ENCODE measurements at regions not wholly inside any gene's neighbourhood (a gene's known extent, or its start where the extent isn't known, plus 50 kb on each side); places are given as distances from the start of the nearest gene placed in this dataset.

GRCh38 chr4:126593626-126594025 is 1039.1 kb upstream of the INTU start:
- in situ Hi-C loops (cut with MboI) (no loop called here), intact Hi-C loops (cut with micrococcal nuclease; ENCODE audit: unreplicated experiment) (no loop called here)
- ChIA-PET CTCF (no interaction called here), POLR2A (no interaction called here), SMC1A (ENCODE audit: uncharacterized antibody, unreplicated experiment) (no interaction called here), RAD21 (ENCODE audit: unreplicated experiment) (no interaction called here)
- TF ChIP-seq ZNF384 (IDR thresholded peaks at IDR 0.05; ENCODE audit: borderline replicate concordance, low read depth, low read length) (no peak), PRDM15 (CRISPR knock-in tag; IDR thresholded peaks at IDR 0.05) (no peak)
- no peak overlapping the region for H3K4me2 ChIP-seq (ENCODE audit: control insufficient read depth, insufficient read depth)
- no peaks in the 10 kb centered on the region for H3K27me3 ChIP-seq (replicated peaks in 1 of 2; ENCODE audit: control insufficient read depth in 2 of 2, insufficient read depth in 2 of 2, low read length in 1 of 2)
- no peak overlapping the region for H3K9ac ChIP-seq (ENCODE audit: control insufficient read depth, insufficient read depth, low read length)
- BruUV-seq (replicated peaks), result no TSS peak
- 0% methylated on average over 2 of the region's 2 CpGs for WGBS (ENCODE audit: insufficient coverage, insufficient replicate concordance, low lambda C conversion rate, missing lambda C conversion rate)
- no peaks in the 10 kb centered on the region for H3K4me1 ChIP-seq (ENCODE audit: control insufficient read depth, insufficient read depth, low read length)
- H3K36me3 ChIP-seq (ENCODE audit: control insufficient read depth in 2 of 2, insufficient read depth in 2 of 2, low read length in 1 of 2), result no peaks in the 10 kb centered on the region
- no peaks in the 10 kb centered on the region for H4K20me1 ChIP-seq (ENCODE audit: control insufficient read depth, insufficient read depth)
- no peak for ATAC-seq
- no peak overlapping the region for H3K4me3 ChIP-seq
- no peak overlapping the region for H2AFZ ChIP-seq (ENCODE audit: control insufficient read depth, low read depth, low read length)
- no peak for DNase-seq (ENCODE audit: low read depth, low spot score)
- no peaks in the 10 kb centered on the region for H3K79me2 ChIP-seq (ENCODE audit: control insufficient read depth, insufficient read depth, low read length)
- FAIRE-seq, result no peak
- H3K9me3 ChIP-seq (replicated peaks; ENCODE audit: control insufficient read depth, insufficient read depth, low read length), result no peaks in the 10 kb centered on the region
- H3K27ac ChIP-seq (ENCODE audit: control insufficient read depth, insufficient read depth), result no peak overlapping the region

- Histone ChIP-seq H3K9me3 (replicated peaks; ENCODE audit: control insufficient read depth, insufficient read depth, low read length) (no peaks in the 10 kb centered on the region), H3K27ac (ENCODE audit: control insufficient read depth, insufficient read depth) (no peak overlapping the region), H2AFZ (ENCODE audit: control insufficient read depth, low read depth, low read length) (no peak overlapping the region), H3K4me3 (no peak overlapping the region), H3K9ac (ENCODE audit: control insufficient read depth, insufficient read depth, low read length) (no peak overlapping the region), H3K4me1 (ENCODE audit: control insufficient read depth, insufficient read depth, low read length) (no peaks in the 10 kb centered on the region), H3K4me2 (ENCODE audit: control insufficient read depth, insufficient read depth) (no peak overlapping the region), H4K20me1 (ENCODE audit: control insufficient read depth, insufficient read depth) (no peaks in the 10 kb centered on the region), H3K36me3 (ENCODE audit: control insufficient read depth in 2 of 2, insufficient read depth in 2 of 2, low read length in 1 of 2) (no peaks in the 10 kb centered on the region), H3K27me3 (replicated peaks in 1 of 2; ENCODE audit: control insufficient read depth in 2 of 2, insufficient read depth in 2 of 2, low read length in 1 of 2) (no peaks in the 10 kb centered on the region), H3K79me2 (ENCODE audit: control insufficient read depth, insufficient read depth, low read length) (no peaks in the 10 kb centered on the region)
- no peak for TF ChIP-seq SP1 (IDR thresholded peaks at IDR 0.05; ENCODE audit: low read depth, low read length)
- no peak for TF ChIP-seq DPF2 (IDR thresholded peaks at IDR 0.05)
- TF ChIP-seq FOXM1 (IDR thresholded peaks at IDR 0.05; ENCODE audit: low read depth, low read length), result no peak
- TF ChIP-seq CHD2 (IDR thresholded peaks at IDR 0.05; ENCODE audit: borderline replicate concordance, low read depth, low read length), result no peak
- no peak for TF ChIP-seq RELA (IDR thresholded peaks at IDR 0.05; ENCODE audit: borderline replicate concordance, partially characterized antibody)
- no peak for TF ChIP-seq ZNF207 (IDR thresholded peaks at IDR 0.05; ENCODE audit: borderline replicate concordance)
- TF ChIP-seq NRF1 (conservative IDR thresholded peaks at IDR 0.05; ENCODE audit: low read depth, low read length), result no peak
- no peak for TF ChIP-seq SIN3A (IDR thresholded peaks at IDR 0.05; ENCODE audit: low read depth, low read length)
- no peak for TF ChIP-seq STAT1 (conservative IDR thresholded peaks at IDR 0.05)
- no peak for TF ChIP-seq WRNIP1 (IDR thresholded peaks at IDR 0.05; ENCODE audit: borderline replicate concordance, low read depth, low read length)
- TF ChIP-seq HCFC1 (IDR thresholded peaks at IDR 0.05; ENCODE audit: low read length), result no peak
- no peak for TF ChIP-seq RFX5 (IDR thresholded peaks at IDR 0.05; ENCODE audit: low read depth, low read length)
- no peak for TF ChIP-seq PAX8 (IDR thresholded peaks at IDR 0.05)
- TF ChIP-seq PML (IDR thresholded peaks at IDR 0.05; ENCODE audit: low read length), result no peak
- no peak for ATAC-seq
- in situ Hi-C loops (cut with MboI) (no loop called here), intact Hi-C loops (cut with micrococcal nuclease; ENCODE audit: unreplicated experiment) (no loop called here)
- ChIA-PET RAD21 (ENCODE audit: unreplicated experiment) (no interaction called here), CTCF (no interaction called here), SMC1A (ENCODE audit: uncharacterized antibody, unreplicated experiment) (interaction anchor here (0.6 kb wide), 1 partner anchor 356 kb away, joined by 3 read pairs; no protein-coding TSS in a partner anchor), POLR2A (no interaction called here)
- no TSS peak for BruUV-seq (replicated peaks)
- FAIRE-seq, result no peak
- 3% methylated on average over 2 of the region's 2 CpGs for WGBS (ENCODE audit: insufficient coverage, insufficient replicate concordance, low lambda C conversion rate, missing lambda C conversion rate)
- DNase-seq (ENCODE audit: low read depth, low spot score), result no peak
Measured at GRCh38 chr4:126595643-126596042, 1037.1 kb upstream of the INTU start.
